Endodermal cell (in vitro differentiated cells): ENCODE measurements at regions not wholly inside any gene's neighbourhood (a gene's known extent, or its start where the extent isn't known, plus 50 kb on each side); places are given as distances from the start of the nearest gene placed in this dataset.

Experiments
- DNase-seq: peaks from one replicate; pipeline ENCODE4 v3.0.0-alpha.2; 2017
- H3K27ac ChIP-seq: 2 replicates; pipeline ENCODE4 v1.5.1; 2013; ENCODE audit warnings: mild to moderate bottlenecking, low read depth, low read length, moderate library complexity
- H3K27me3 ChIP-seq: 2 replicates; pipeline ENCODE4 v1.6.1; 2013; ENCODE audit warnings: mild to moderate bottlenecking, low read length, moderate library complexity; ENCODE audit not compliant: insufficient read depth, control insufficient read depth, poor library complexity, severe bottlenecking
- H3K36me3 ChIP-seq: 2 replicates; pipeline ENCODE4 v1.7.0; 2013; ENCODE audit warnings: mild to moderate bottlenecking, low read length, moderate library complexity; ENCODE audit not compliant: control insufficient read depth, insufficient read depth
- H3K4me1 ChIP-seq: one replicate; pipeline ENCODE4 v1.7.0; 2013; ENCODE audit warnings: low read length; ENCODE audit not compliant: control insufficient read depth, insufficient read depth
- H3K4me3 ChIP-seq: 2 replicates; pipeline ENCODE4 v1.5.1; 2013; ENCODE audit warnings: mild to moderate bottlenecking, low read length, moderate library complexity
- H3K9ac ChIP-seq: 2 replicates; pipeline ENCODE4 v1.6.1; 2013; ENCODE audit warnings: mild to moderate bottlenecking, low read length, moderate library complexity; ENCODE audit not compliant: poor library complexity, severe bottlenecking; ENCODE audit errors: extremely low read depth
- H3K9me3 ChIP-seq: 2 replicates; pipeline ENCODE4 v1.6.1; 2013; ENCODE audit warnings: mild to moderate bottlenecking, low read length, moderate library complexity; ENCODE audit not compliant: control insufficient read depth
- H3K27ac Mint-ChIP-seq: 2 replicates; pipeline ENCODE4 v1.8.0; 2020; ENCODE audit warnings: mixed read lengths
- H3K27me3 Mint-ChIP-seq: 2 replicates; pipeline ENCODE4 v1.8.0; 2021; ENCODE audit warnings: mild to moderate bottlenecking, mixed read lengths; ENCODE audit not compliant: insufficient read depth
- H3K36me3 Mint-ChIP-seq: 2 replicates; pipeline ENCODE4 v1.8.0; 2020; ENCODE audit warnings: low read depth, mixed read lengths
- H3K4me1 Mint-ChIP-seq: 2 replicates; pipeline ENCODE4 v1.8.0; 2020; ENCODE audit warnings: mixed read lengths
- H3K4me3 Mint-ChIP-seq: 2 replicates; pipeline ENCODE4 v1.8.0; 2020; ENCODE audit warnings: mild to moderate bottlenecking, moderate library complexity, mixed read lengths
- H3K9me3 Mint-ChIP-seq: 2 replicates; pipeline ENCODE4 v1.8.0; 2020; ENCODE audit warnings: mild to moderate bottlenecking, mixed read lengths
- WGBS, 2 experiments: methylation state at CpG; one replicate each; pipeline versions ENCODE4 v1.1.5 to v1.1.7; 2013; ENCODE audit warnings: missing lambda C conversion rate in 2 of 2, mixed read lengths in 1 of 2; ENCODE audit not compliant: insufficient coverage in 1 of 2, insufficient read length in 1 of 2; 5-methylcytosine and 5-hydroxymethylcytosine counted together
- TF ChIP-seq, protein P1 (sequence below): fragments of 200-600 bp; sonication (generic); conservative IDR thresholded peaks from 2 replicates; pipeline ENCODE4 v1.5.0; 2021; ENCODE audit warnings: antibody characterized with exemption, mild to moderate bottlenecking

DNA sequence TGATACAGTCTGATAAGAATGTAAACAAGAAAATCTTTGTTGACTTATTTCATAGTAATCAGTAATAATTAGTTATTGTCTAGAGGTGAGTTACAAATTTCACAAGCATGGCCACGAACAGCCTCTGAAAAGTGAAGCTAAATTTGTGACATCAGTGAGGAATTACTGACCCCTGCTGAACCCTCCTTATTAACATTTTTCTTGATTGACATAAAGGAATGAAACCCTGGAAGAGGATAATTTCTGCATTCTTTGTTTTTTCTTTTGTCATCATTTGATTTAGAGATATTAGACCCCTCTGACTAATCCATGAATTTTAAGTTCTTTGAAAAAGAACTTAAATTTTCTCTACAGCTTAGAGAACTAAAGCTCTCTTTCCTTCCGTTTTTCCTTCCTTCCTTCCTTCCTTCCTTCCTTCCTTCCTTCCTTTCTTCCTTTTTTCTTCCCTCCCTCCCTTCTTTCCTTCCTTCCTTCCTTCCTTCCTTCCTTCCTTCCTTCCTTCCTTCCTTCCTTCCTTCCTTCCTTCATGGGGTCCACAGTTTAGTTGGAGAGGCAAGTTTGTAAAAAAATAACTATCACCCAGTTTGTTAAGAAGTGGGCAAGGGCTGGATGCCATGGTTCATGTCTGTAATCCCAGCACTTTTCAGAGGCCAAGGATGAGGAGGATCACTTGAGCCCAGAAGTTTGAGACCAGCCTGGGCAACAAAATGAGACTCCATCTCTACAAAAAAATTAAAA lies 387.0 kb downstream of the MTX2 start:
- no peak for DNase-seq

DNA sequence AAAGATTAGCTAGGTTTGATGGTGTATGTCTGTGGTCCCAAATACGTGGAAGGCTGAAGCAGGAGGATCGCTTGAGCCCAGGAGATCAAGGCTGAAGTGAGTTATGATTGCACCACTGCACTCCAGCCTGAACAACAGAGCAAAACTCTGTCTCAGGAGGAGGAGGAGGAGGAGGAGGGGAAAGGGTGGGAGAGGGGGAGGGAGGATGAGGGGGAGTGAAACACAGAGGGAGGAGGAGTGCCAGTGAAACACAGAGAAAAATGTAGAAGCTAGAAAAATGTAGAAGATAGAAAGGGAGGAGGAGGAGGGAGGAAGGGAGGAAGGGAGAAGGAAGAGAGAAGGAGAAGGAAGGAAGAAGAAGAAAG lies 387.5 kb downstream of the MTX2 start:
- WGBS, 2 experiments: 97% methylated on average over 2 of the region's 2 CpGs; no CpG with 5 or more reads in 1 of the 2 experiments

More for the DNA sequence above, 387.0 kb downstream of the MTX2 start:
- peaks cover 7% of the 10 kb centered on the region for H3K27me3 Mint-ChIP-seq
- no peaks in the 10 kb centered on the region for H3K9me3 ChIP-seq
- H3K4me1 Mint-ChIP-seq: peaks cover 8% of the 10 kb centered on the region
- H3K27ac ChIP-seq: no peak overlapping the region
- 80 to 96% methylated on average over 1 to 2 of the region's 2 CpGs for WGBS, 2 experiments
- TF ChIP-seq, protein P1, sequence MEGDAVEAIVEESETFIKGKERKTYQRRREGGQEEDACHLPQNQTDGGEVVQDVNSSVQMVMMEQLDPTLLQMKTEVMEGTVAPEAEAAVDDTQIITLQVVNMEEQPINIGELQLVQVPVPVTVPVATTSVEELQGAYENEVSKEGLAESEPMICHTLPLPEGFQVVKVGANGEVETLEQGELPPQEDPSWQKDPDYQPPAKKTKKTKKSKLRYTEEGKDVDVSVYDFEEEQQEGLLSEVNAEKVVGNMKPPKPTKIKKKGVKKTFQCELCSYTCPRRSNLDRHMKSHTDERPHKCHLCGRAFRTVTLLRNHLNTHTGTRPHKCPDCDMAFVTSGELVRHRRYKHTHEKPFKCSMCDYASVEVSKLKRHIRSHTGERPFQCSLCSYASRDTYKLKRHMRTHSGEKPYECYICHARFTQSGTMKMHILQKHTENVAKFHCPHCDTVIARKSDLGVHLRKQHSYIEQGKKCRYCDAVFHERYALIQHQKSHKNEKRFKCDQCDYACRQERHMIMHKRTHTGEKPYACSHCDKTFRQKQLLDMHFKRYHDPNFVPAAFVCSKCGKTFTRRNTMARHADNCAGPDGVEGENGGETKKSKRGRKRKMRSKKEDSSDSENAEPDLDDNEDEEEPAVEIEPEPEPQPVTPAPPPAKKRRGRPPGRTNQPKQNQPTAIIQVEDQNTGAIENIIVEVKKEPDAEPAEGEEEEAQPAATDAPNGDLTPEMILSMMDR: no peak
- H3K36me3 ChIP-seq: no peaks in the 10 kb centered on the region
- H3K9ac ChIP-seq: no peak overlapping the region
- no peaks in the 10 kb centered on the region for H3K9me3 Mint-ChIP-seq
- H3K4me1 ChIP-seq: no peaks in the 10 kb centered on the region
- H3K27ac Mint-ChIP-seq: no peak overlapping the region
- no peak overlapping the region for H3K4me3 Mint-ChIP-seq
- H3K4me3 ChIP-seq: no peak overlapping the region
- H3K27me3 ChIP-seq: no peaks in the 10 kb centered on the region
- no peaks in the 10 kb centered on the region for H3K36me3 Mint-ChIP-seq

DNA sequence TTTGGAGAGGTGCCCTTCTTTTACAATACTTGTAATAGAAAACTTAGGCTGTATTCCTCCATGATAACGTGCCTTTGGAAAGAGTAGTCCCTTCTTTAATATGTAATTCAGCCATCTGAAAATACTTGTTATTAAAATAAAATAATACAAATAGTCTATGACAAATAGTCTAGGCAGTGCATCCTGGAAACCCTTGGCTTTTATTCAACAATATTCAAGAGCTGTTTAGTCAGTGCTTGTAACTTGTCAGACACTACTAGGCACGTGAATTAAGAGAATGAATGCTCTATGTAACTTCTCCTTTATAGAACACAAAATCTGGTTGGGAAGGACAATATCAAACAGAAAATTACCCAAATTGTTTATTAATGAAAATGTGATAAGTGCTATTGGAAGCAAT lies 388.2 kb downstream of the MTX2 start:
- no peaks in the 10 kb centered on the region for H3K9me3 ChIP-seq
- H3K36me3 ChIP-seq: no peaks in the 10 kb centered on the region
- no peaks in the 10 kb centered on the region for H3K4me1 ChIP-seq
- no peak overlapping the region for H3K9ac ChIP-seq
- Mint-ChIP-seq H3K9me3 (no peaks in the 10 kb centered on the region), H3K36me3 (peaks cover 2% of the 10 kb centered on the region), H3K4me1 (peaks cover 14% of the 10 kb centered on the region), H3K27me3 (peaks cover 11% of the 10 kb centered on the region), H3K4me3 (no peak overlapping the region), H3K27ac (no peak overlapping the region)
- TF ChIP-seq, protein P1: no peak
- no peak for DNase-seq
- H3K27me3 ChIP-seq: no peaks in the 10 kb centered on the region
- no peak overlapping the region for H3K27ac ChIP-seq
- no peak overlapping the region for H3K4me3 ChIP-seq
- 91 to 100% methylated on average over 1 to 2 of the region's 2 CpGs for WGBS, 2 experiments

More for the DNA sequence above, 387.5 kb downstream of the MTX2 start:
- Mint-ChIP-seq H3K27me3 (peaks cover 11% of the 10 kb centered on the region), H3K4me3 (no peak overlapping the region), H3K27ac (no peak overlapping the region), H3K9me3 (no peaks in the 10 kb centered on the region), H3K4me1 (peaks cover 12% of the 10 kb centered on the region), H3K36me3 (peaks cover 2% of the 10 kb centered on the region)
- H3K4me1 ChIP-seq: no peaks in the 10 kb centered on the region
- no peak for DNase-seq
- TF ChIP-seq, protein P1: no peak
- H3K36me3 ChIP-seq: no peaks in the 10 kb centered on the region
- no peaks in the 10 kb centered on the region for H3K9me3 ChIP-seq
- no peak overlapping the region for H3K9ac ChIP-seq
- no peaks in the 10 kb centered on the region for H3K27me3 ChIP-seq
- no peak overlapping the region for H3K27ac ChIP-seq
- no peak overlapping the region for H3K4me3 ChIP-seq
